MG63 (cell line): ENCODE measurements at regions not wholly inside any gene's neighbourhood (a gene's known extent, or its start where the extent isn't known, plus 50 kb on each side); places are given as distances from the start of the nearest gene placed in this dataset.

ENCODE experiments used
- DNase-seq: peaks from one replicate; pipeline ENCODE4 v3.0.0-alpha.2; 2020
- H3K27me3 ChIP-seq: fragments of 250-450 bp; sonication (Bioruptor Pico); 2 replicates; pipeline ENCODE4 v1.5.1; 2020; ENCODE audit warnings: mild to moderate bottlenecking, moderate library complexity
- H3K36me3 ChIP-seq: fragments of 250-450 bp; sonication (Bioruptor Pico); 2 replicates; pipeline ENCODE4 v1.5.1; 2020; ENCODE audit warnings: mild to moderate bottlenecking, moderate library complexity
- H3K4me3 ChIP-seq: fragments of 250-450 bp; sonication (Bioruptor Pico); 2 replicates; pipeline ENCODE4 v1.5.1; 2020; ENCODE audit warnings: mild to moderate bottlenecking, moderate library complexity
- H3K9me3 ChIP-seq: fragments of 250-450 bp; sonication (Bioruptor Pico); 2 replicates; pipeline ENCODE4 v1.5.1; 2020; ENCODE audit warnings: mild to moderate bottlenecking, moderate library complexity

- Histone ChIP-seq H3K27me3 (no peaks in the 10 kb centered on the region), H3K9me3 (no peaks in the 10 kb centered on the region), H3K36me3 (no peaks in the 10 kb centered on the region), H3K4me3 (no peak overlapping the region)
- DNase-seq: no peak
These were observed 87.6 kb upstream of the PLCXD3 start for GRCh38 chr5:41598011-41598410.

GRCh38 chr5:41587668-41588067 is 77.3 kb upstream of the PLCXD3 start:
- no peak for DNase-seq
- no peaks in the 10 kb centered on the region for H3K36me3 ChIP-seq
- no peaks in the 10 kb centered on the region for H3K9me3 ChIP-seq

GRCh38 chr5:41575110-41575779 is 64.8 kb upstream of the PLCXD3 start:
- H3K9me3 ChIP-seq: no peaks in the 10 kb centered on the region
- H3K4me3 ChIP-seq: no peak overlapping the region
- H3K36me3 ChIP-seq: no peaks in the 10 kb centered on the region
- no peaks in the 10 kb centered on the region for H3K27me3 ChIP-seq
- no peak for DNase-seq

More at GRCh38 chr5:41587668-41588067, 77.3 kb upstream of the PLCXD3 start:
- no peaks in the 10 kb centered on the region for H3K27me3 ChIP-seq
- no peak overlapping the region for H3K4me3 ChIP-seq

GRCh38 chr5:41574391-41574790 is 64.0 kb upstream of the PLCXD3 start:
- Histone ChIP-seq H3K9me3 (no peaks in the 10 kb centered on the region), H3K4me3 (no peak overlapping the region), H3K27me3 (no peaks in the 10 kb centered on the region), H3K36me3 (no peaks in the 10 kb centered on the region)
- DNase-seq: no peak
